EH (cell line): ENCODE measurements at regions not wholly inside any gene's neighbourhood (a gene's known extent, or its start where the extent isn't known, plus 50 kb on each side); places are given as distances from the start of the nearest gene placed in this dataset.

Source experiments
- DNase-seq: peaks from one replicate; pipeline ENCODE4 v3.0.0-alpha.2; 2015; ENCODE audit warnings: low read depth

DNA sequence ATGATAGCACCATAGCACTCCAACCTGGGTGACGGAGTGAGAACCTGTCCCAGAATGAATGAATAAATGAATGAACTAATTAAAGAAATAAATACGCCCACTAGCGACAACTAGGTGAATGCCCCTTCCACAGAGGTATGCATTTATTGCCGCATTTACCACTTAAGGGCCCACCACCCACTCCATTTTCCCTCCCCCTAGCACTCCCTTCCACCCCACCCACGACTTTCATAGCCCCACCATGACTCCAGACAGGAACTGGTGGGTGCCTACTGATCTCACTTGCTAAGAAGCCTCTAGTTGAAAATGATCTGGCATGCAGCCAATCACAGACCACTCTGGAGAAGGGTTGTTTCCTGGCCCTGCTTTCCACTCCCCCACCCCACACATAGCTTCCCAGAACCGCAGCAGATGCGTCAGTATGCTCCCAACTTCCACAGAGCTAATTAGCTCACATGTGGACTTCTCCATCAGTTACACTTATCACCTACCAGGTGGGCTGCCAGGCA lies 167.6 kb downstream of the WT1 start:
- DNase-seq, result no peak

DNA sequence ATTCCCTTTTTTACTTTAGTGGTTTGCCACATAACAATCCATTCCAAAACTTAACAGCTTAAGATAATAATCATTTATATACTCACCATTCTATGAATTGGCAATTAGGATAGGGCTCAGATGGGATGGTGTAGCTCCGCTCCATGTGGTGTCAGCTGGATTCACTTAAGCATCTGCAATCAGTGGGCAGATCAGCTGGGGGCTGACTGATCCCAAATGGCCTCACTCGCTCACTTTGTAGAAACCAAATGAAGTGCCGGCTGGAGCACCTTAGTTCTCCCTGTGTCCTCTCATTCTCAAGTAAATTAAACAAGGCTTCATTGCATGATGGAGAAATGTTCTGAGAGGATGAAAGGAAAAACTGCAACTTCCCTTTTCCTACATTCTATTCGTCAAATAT lies 161.4 kb downstream of the WT1 start:
- DNase-seq, result no peak

DNA sequence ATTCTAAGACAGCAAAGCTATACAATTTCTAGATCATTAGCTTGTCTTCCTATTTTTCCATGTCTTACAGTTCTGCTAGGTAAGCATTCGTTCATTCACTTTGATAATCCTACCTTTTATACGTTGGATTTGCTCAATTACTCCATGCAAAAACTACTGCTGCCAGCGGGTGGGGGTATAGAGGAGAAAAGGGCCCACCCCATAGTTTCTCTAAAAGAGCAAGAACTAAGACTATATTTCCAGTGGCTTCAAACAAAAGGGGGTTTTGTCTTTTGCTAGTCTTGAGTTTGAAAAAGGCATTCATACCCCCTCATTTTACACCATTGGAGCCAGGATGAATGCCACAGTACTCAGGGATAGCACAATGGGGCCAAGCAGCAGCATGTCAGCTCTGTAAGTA lies 155.7 kb downstream of the WT1 start:
- DNase-seq, result no peak

DNA sequence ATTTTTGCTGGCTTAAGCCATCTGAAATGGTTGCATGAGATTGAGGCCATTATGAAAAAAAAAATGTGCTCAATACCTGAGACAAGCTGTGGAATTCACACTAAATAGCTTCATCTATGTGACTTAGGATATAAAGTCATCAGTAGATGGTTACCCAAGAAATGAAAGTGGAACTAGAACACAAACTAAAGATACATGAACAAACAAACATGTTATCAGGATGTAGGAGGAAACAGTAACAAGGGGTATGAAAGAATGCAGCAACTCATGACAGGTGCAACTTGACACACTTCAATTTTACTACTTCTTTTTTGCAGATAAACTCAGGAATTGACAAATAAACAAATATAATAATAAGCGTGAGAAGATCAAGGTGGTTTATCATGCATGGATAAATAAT lies 155.0 kb downstream of the WT1 start:
- no peak for DNase-seq

DNA sequence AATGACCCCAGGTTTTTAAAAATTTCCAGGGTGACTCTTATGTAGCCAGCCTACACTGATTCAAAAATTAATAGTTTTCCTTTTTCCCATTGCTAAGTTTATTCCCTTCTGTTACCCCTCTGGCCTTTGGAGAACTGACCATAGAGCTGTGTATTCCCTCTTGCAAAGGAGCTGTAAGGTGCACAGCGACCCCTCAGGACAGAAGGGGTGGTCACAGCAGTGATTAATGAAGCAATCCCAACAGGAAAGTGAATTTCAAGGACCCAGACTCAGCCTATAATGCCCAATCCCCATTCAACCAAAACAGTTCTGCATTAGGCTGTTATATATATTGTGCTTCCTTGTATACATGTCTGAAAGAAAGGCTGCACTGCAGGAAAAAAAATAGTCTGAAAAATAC lies 147.1 kb downstream of the WT1 start:
- no peak for DNase-seq

DNA sequence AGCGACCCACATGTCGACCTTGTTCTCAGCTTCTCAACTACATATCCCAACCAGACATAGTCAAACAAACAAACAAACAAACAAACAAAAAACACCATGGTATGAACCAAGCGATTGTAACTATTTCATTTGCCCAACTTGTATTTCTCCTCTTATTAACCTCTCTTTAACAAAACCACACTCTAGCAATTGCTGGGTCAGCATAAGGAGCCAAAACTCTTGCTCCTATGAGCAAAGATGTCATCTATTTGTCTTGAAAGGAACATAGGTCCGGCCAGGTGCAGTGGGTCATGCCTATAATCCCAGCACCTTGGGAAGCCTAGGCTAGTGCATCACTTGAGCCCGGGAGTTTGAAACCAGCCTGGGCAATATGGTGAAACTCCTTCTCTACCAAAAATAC lies 145.6 kb downstream of the WT1 start:
- no peak for DNase-seq

DNA sequence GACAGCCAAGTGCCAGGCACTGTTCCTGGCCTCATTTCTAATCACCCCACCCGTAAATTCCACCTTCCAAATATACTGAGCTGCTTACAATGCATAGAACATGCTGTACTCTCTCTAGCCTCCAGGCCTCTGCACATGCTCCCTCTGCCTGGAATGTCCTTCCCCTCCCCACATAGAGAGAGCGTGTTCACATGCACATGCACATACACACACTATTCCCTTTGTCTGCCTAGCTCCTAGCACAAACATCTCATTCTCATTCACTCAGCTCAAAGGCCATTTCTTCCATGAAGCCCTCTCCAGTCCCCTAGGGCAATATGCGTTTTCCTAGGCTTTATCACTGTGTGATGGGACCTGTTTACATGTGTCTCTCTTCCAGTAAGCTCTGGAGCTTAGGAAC lies 144.6 kb downstream of the WT1 start:
- no peak for DNase-seq

DNA sequence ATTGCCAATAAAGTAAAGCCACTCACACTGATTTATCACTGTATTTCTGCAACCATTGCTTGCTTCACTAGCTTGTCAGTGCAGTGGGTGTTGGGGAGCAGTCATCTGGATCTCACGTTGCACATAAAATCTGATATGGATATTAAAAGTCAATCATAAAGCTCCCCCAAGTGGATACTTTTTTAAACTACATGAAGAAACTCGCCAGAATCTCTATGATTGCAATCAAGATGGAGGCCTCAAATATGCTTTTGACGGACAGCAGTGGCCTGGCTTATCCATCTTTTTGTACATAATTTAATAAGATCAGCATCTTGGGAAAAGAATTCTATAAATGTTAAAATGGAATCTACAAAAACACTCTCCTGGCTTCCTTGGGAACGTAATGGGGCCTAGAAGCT lies 137.7 kb downstream of the WT1 start:
- DNase-seq, result peak; percentile 30

- DNase-seq, result no peak
Measured at GRCh38 chr11:32302826-32303225, 132.5 kb downstream of the WT1 start.

DNA sequence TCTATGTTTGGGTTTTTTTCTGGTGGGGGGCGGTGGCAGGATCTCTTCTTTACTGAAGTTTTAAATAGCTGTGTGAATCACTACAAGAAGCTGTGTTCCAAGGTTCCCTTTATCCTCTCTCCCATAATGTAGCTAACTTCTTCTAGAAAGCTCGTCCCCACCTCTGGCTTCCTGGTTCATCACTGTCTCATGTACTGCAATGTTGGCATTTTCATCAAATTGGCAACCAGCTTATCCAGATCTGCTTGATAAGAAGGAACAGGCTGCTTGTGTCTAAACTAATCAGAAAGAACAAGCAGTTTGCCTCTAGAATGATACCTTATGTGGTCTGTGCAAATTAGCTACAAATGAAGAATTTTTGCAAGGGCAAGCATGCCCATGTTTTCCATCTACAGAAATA lies 130.8 kb downstream of the WT1 start:
- no peak for DNase-seq

DNA sequence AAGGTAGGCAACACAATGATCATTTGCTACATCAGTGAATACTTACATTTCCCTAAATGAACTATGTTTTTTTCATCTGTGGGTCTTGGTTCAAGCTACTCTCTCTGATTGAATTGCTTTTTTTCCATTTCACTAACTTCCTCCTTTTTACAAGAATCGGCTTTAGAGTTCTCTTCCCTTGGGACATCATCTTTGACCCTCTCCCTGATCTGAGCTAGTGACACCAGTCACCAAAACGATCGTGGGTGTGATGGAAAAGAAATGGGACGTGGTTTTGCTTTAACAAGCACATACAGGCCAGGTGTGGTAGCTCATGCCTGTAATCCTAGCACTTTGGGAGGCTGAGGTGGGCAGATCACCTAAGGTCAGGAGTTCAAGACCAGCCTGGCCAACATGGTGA lies 129.9 kb downstream of the WT1 start:
- no peak for DNase-seq

DNA sequence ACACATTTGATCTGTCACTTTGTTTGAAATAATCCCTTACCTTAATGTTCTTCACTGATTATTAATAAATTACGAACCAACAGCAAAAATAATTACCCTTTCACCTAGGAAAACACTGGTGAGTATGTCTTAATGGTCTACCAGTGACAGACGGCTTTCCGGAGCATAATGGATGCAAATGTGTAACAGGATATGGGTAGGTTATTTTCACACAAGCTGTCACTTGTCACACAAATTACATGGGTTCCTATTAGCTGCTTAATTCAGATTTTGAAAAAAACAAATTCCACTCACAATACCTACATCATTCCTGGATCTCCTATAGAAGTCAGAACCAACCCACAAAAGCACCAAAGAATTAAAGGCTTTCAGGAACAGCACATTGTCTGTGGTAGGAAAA lies 127.9 kb downstream of the WT1 start:
- no peak for DNase-seq

DNA sequence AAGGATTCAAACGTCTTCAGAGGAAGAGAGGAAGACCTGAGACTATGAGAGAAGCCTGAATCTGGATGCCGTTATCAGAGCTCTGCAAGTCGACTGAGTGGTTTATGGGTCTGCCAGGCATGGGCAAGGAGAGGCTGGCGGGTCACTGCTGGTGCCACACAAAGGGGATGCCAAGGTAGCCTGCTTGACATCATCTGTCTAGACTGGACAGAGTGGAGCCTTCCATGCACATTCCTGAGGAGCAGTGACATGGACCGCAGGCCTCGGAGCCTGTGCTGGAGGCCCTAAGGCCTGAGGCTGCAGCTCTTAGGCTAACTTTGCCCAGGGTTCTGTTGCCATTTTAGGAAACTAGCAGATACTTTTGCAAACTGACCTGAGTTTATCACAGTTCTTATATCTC lies 127.4 kb downstream of the WT1 start:
- no peak for DNase-seq

GRCh38 chr11:32309530-32310213 lies 125.7 kb downstream of the WT1 start:
- no peak for DNase-seq

GRCh38 chr11:32310214-32310601 lies 125.1 kb downstream of the WT1 start:
- DNase-seq, result peak; percentile 9

GRCh38 chr11:32311346-32312065 lies 123.8 kb downstream of the WT1 start:
- no peak for DNase-seq

- DNase-seq, result no peak
Measured at GRCh38 chr11:32312206-32312817, 123.0 kb downstream of the WT1 start.

- DNase-seq, result peak; percentile 45
Measured at GRCh38 chr11:32312865-32313403, 122.4 kb downstream of the WT1 start.

GRCh38 chr11:32313477-32313876 lies 121.9 kb downstream of the WT1 start:
- DNase-seq, result no peak

- DNase-seq, result no peak
Measured at GRCh38 chr11:32315121-32315520, 120.2 kb downstream of the WT1 start.

GRCh38 chr11:32316232-32316631 lies 119.1 kb downstream of the WT1 start:
- DNase-seq, result no peak

DNA sequence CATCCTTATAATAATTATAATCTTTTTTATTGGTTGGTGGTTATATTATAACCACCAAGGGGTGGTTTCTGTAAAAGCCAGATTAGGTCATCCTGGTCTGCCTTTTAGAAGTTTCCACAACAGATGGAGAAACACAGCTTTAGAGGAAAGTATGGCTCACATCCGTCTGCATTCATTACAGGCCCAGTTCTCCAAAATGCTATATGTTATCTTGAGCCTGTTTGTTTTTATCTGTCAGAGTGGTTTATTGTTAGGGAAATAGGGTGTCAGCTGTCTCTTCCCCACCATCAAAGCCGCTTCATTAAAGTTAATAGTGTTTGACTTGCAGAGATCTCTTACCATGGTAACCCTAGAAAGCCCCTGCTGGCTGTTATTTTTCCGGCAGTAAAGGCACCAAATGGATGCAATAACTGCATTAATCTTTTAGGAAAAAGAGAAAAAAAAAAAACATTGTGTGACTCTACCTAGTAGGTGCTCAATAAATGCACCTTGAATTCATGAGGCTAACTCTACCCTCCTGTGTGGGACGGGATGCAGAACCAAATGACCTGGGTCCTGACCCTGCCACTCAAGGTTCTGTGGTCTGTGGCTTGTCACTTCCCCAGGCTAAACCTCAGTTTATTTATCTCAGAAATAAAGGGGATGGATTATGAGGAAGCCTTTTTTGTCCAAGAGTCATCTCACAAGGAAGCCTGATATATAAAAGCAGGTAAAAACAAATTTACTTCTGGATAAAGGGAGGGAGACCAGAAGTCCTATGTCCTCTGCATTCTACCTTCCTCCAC lies 118.3 kb downstream of the WT1 start:
- DNase-seq, result no peak
